ENCODE measurements at regions not wholly inside any gene's neighbourhood (a gene's known extent, or its start where the extent isn't known, plus 50 kb on each side); places are given as distances from the start of the nearest gene placed in this dataset.
"Not testable (repeated sequence)": the region's sequence is repeated elsewhere in the genome, so short reads cannot be mapped to it uniquely, and the experiment has no call there.

- peaks cover 6% of the 10 kb centered on the region for H3K4me1 Mint-ChIP-seq
- H3K27ac Mint-ChIP-seq, result no peak overlapping the region
- H3K27me3 Mint-ChIP-seq, result no peaks in the 10 kb centered on the region
- H3K36me3 Mint-ChIP-seq (ENCODE audit: low read depth), result peaks cover 8% of the 10 kb centered on the region
- CTCF ChIA-PET, result no interaction called here
- no peak overlapping the region for H3K4me3 Mint-ChIP-seq
- no peak for DNase-seq
- POLR2A ChIA-PET, result interaction anchor here (0.9 kb wide), 1 partner anchor 12 kb away, joined by 4 read pairs; no protein-coding TSS in a partner anchor
- H3K9me3 Mint-ChIP-seq, result peaks cover 2% of the 10 kb centered on the region
Measured at GRCh38 chr10:45564303-45564959, 108.1 kb downstream of the ZFAND4 start.

- ChIA-PET POLR2A (no interaction called here), CTCF (interaction anchor here (1.1 kb wide), 1 partner anchor 32 kb away, joined by 3 read pairs; no protein-coding TSS in a partner anchor)
- Mint-ChIP-seq H3K9me3 (peaks cover 2% of the 10 kb centered on the region), H3K4me1 (peaks cover 21% of the 10 kb centered on the region), H3K4me3 (no peak overlapping the region), H3K27me3 (no peaks in the 10 kb centered on the region), H3K36me3 (ENCODE audit: low read depth) (peaks cover 14% of the 10 kb centered on the region), H3K27ac (no peak overlapping the region)
- no peak for DNase-seq
Measured at GRCh38 chr10:45561952-45562351, 110.6 kb downstream of the ZFAND4 start.

GRCh38 chr10:45560262-45560661 is 112.3 kb downstream of the ZFAND4 start:
- no peak overlapping the region for H3K27ac Mint-ChIP-seq
- no peak overlapping the region for H3K4me3 Mint-ChIP-seq
- H3K9me3 Mint-ChIP-seq, result peaks cover 2% of the 10 kb centered on the region
- peaks cover 14% of the 10 kb centered on the region for H3K36me3 Mint-ChIP-seq (ENCODE audit: low read depth)
- no peaks in the 10 kb centered on the region for H3K27me3 Mint-ChIP-seq
- ChIA-PET CTCF (interaction anchor here (0.8 to 1.0 kb wide), 2 partner anchors 20 to 326 kb away, joined by 3 read pairs; no protein-coding TSS in a partner anchor), POLR2A (no interaction called here)
- peaks cover 27% of the 10 kb centered on the region for H3K4me1 Mint-ChIP-seq
- no peak for DNase-seq

GRCh38 chr10:45558425-45558824 is 114.1 kb downstream of the ZFAND4 start:
- Mint-ChIP-seq H3K36me3 (ENCODE audit: low read depth) (peaks cover 14% of the 10 kb centered on the region), H3K4me3 (no peak overlapping the region), H3K27me3 (no peaks in the 10 kb centered on the region), H3K4me1 (peaks cover 24% of the 10 kb centered on the region), H3K27ac (peak overlapping the region; percentile 54), H3K9me3 (peaks cover 2% of the 10 kb centered on the region)
- no peak for DNase-seq
- CTCF ChIA-PET, result no interaction called here
- POLR2A ChIA-PET, result interaction anchor here (1.2 kb wide), 1 partner anchor 23 kb away, joined by 10 read pairs; no protein-coding TSS in a partner anchor

GRCh38 chr10:45557275-45557905 is 115.2 kb downstream of the ZFAND4 start:
- Mint-ChIP-seq H3K4me1 (peaks cover 24% of the 10 kb centered on the region), H3K27me3 (no peaks in the 10 kb centered on the region), H3K36me3 (ENCODE audit: low read depth) (peaks cover 14% of the 10 kb centered on the region), H3K9me3 (peaks cover 2% of the 10 kb centered on the region), H3K4me3 (no peak overlapping the region), H3K27ac (peak overlapping the region; percentile 74)
- peak; percentile 49 for DNase-seq
- ChIA-PET POLR2A (interaction anchor here (1.2 kb wide), 1 partner anchor 24 kb away, joined by 10 read pairs; no protein-coding TSS in a partner anchor), CTCF (no interaction called here)

GRCh38 chr10:45555795-45556194 is 116.8 kb downstream of the ZFAND4 start:
- Mint-ChIP-seq H3K27me3 (no peaks in the 10 kb centered on the region), H3K9me3 (peaks cover 2% of the 10 kb centered on the region), H3K4me3 (no peak overlapping the region), H3K36me3 (ENCODE audit: low read depth) (peaks cover 14% of the 10 kb centered on the region), H3K27ac (no peak overlapping the region), H3K4me1 (peaks cover 22% of the 10 kb centered on the region)
- DNase-seq, result no peak
- ChIA-PET CTCF (interaction anchor here (0.7 kb wide), 1 partner anchor 623 kb away, joined by 3 read pairs; no protein-coding TSS in a partner anchor), POLR2A (no interaction called here)

GRCh38 chr10:45555332-45555731 is 117.2 kb downstream of the ZFAND4 start:
- Mint-ChIP-seq H3K36me3 (ENCODE audit: low read depth) (peaks cover 11% of the 10 kb centered on the region), H3K4me1 (peaks cover 22% of the 10 kb centered on the region)
- H3K9me3 Mint-ChIP-seq, DNase-seq, H3K27me3 Mint-ChIP-seq, POLR2A ChIA-PET, H3K27ac Mint-ChIP-seq, H3K4me3 Mint-ChIP-seq: not testable (repeated sequence)
- CTCF ChIA-PET, result interaction anchor here (0.7 kb wide), 1 partner anchor 622 kb away, joined by 3 read pairs; no protein-coding TSS in a partner anchor

- Mint-ChIP-seq H3K9me3 (no peaks in the 10 kb centered on the region), H3K4me1 (peaks cover 22% of the 10 kb centered on the region), H3K27me3 (no peaks in the 10 kb centered on the region), H3K27ac (no peak overlapping the region), H3K4me3 (no peak overlapping the region), H3K36me3 (ENCODE audit: low read depth) (peaks cover 6% of the 10 kb centered on the region)
- no peak for DNase-seq
- POLR2A ChIA-PET, result no interaction called here
- CTCF ChIA-PET, result no interaction called here
Measured at GRCh38 chr10:45553613-45554012, 119.0 kb downstream of the ZFAND4 start.

- Mint-ChIP-seq H3K4me3 (no peak overlapping the region), H3K36me3 (ENCODE audit: low read depth) (peaks cover 2% of the 10 kb centered on the region), H3K4me1 (peaks cover 18% of the 10 kb centered on the region), H3K9me3 (no peaks in the 10 kb centered on the region), H3K27ac (no peak overlapping the region), H3K27me3 (no peaks in the 10 kb centered on the region)
- ChIA-PET CTCF (no interaction called here), POLR2A (no interaction called here)
- no peak for DNase-seq
Measured at GRCh38 chr10:45553155-45553554, 119.4 kb downstream of the ZFAND4 start.

- Mint-ChIP-seq H3K4me1 (peaks cover 12% of the 10 kb centered on the region), H3K27me3 (no peaks in the 10 kb centered on the region), H3K36me3 (ENCODE audit: low read depth) (no peaks in the 10 kb centered on the region), H3K4me3 (no peak overlapping the region), H3K27ac (no peak overlapping the region), H3K9me3 (no peaks in the 10 kb centered on the region)
- DNase-seq, result no peak
- POLR2A ChIA-PET, result no interaction called here
- CTCF ChIA-PET, result no interaction called here
Measured at GRCh38 chr10:45552476-45552875, 120.1 kb downstream of the ZFAND4 start.

- no peak overlapping the region for H3K4me3 Mint-ChIP-seq
- peaks cover 2% of the 10 kb centered on the region for H3K4me1 Mint-ChIP-seq
- no peaks in the 10 kb centered on the region for H3K36me3 Mint-ChIP-seq (ENCODE audit: low read depth)
- H3K27me3 Mint-ChIP-seq, result no peaks in the 10 kb centered on the region
- no peak for DNase-seq
- H3K27ac Mint-ChIP-seq, result no peak overlapping the region
- ChIA-PET POLR2A (no interaction called here), CTCF (no interaction called here)
- no peaks in the 10 kb centered on the region for H3K9me3 Mint-ChIP-seq
Measured at GRCh38 chr10:45550903-45551786, 121.4 kb downstream of the ZFAND4 start.

GRCh38 chr10:45548068-45548467 is 124.5 kb downstream of the ZFAND4 start:
- H3K27me3 Mint-ChIP-seq, result no peaks in the 10 kb centered on the region
- no peak overlapping the region for H3K27ac Mint-ChIP-seq
- POLR2A ChIA-PET, result no interaction called here
- H3K36me3 Mint-ChIP-seq (ENCODE audit: low read depth), result no peaks in the 10 kb centered on the region
- no peak for DNase-seq
- no peak overlapping the region for H3K4me3 Mint-ChIP-seq
- H3K9me3 Mint-ChIP-seq, result no peaks in the 10 kb centered on the region
- CTCF ChIA-PET, result no interaction called here
- H3K4me1 Mint-ChIP-seq, result peaks cover 1% of the 10 kb centered on the region

- CTCF ChIA-PET, result no interaction called here
- H3K27me3 Mint-ChIP-seq, result no peaks in the 10 kb centered on the region
- no peak overlapping the region for H3K27ac Mint-ChIP-seq
- H3K4me3 Mint-ChIP-seq, result no peak overlapping the region
- H3K9me3 Mint-ChIP-seq, result no peaks in the 10 kb centered on the region
- no peak for DNase-seq
- H3K36me3 Mint-ChIP-seq (ENCODE audit: low read depth), result no peaks in the 10 kb centered on the region
- POLR2A ChIA-PET, result no interaction called here
- peaks cover 1% of the 10 kb centered on the region for H3K4me1 Mint-ChIP-seq
Measured at GRCh38 chr10:45547207-45547606, 125.4 kb downstream of the ZFAND4 start.
